HG02884 (cell line): ENCODE measurements at regions not wholly inside any gene's neighbourhood (a gene's known extent, or its start where the extent isn't known, plus 50 kb on each side); places are given as distances from the start of the nearest gene placed in this dataset.
"Not testable (repeated sequence)": the region's sequence is repeated elsewhere in the genome, so short reads cannot be mapped to it uniquely, and the experiment has no call there.

ENCODE experiments used
- ATAC-seq: cut with Tn5 transposase; IDR thresholded peaks from one replicate; pipeline ENCODE4 v1.9.1; 2021; ENCODE audit warnings: mild to moderate bottlenecking, moderate library complexity; ENCODE audit not compliant: unreplicated experiment

- ATAC-seq, result no peak
These were observed 254.7 kb downstream of the PLOD2 start for GRCh38 chr3:145906301-145906700.

- ATAC-seq, result no peak
These were observed 254.2 kb downstream of the PLOD2 start for GRCh38 chr3:145906755-145907154.

DNA sequence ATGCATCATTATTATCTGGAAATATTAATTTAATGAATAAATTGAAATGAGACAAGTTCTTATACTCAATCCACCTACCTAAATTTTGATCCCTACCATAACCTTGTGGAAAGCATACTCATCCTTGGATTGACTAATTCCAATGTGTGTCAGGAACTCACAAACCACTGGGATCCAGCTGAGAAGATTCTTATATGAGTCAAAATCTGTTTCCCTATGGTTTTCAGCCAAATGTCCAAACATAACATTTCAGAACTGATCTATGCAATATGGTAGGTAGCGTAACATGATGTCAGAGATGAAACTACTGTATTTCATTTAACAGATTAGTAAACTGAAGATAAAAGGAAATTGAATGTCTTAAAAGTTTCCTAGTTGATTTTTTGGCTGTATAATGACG, 250.0 kb downstream of the PLOD2 start:
- ATAC-seq, result no peak

- ATAC-seq, result no peak
These were observed 245.2 kb downstream of the PLOD2 start for GRCh38 chr3:145915787-145916186.

GRCh38 chr3:145927736-145928135, 233.2 kb downstream of the PLOD2 start:
- not testable (repeated sequence) for ATAC-seq

- ATAC-seq, result no peak
These were observed 224.0 kb downstream of the PLOD2 start for GRCh38 chr3:145936971-145937370.

DNA sequence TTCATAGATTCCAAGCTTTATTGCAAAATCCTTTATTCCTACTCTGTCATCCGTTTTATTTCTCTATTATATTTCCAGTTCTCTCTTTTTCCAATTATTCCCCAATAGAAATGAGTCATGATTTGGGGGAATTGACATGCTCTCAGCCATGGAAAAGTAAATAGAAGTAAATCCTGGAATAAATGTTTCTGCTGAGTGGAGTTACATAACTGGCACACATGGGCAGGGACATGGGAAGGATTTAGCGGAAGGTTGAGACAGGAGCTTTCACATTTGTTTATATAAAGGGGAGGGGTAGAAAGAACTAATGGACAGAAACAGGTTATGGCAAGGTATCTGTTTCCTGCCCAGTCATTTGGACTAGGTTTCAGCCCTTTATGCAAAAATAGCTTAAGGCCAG, 221.6 kb downstream of the PLOD2 start:
- ATAC-seq, result no peak

GRCh38 chr3:145942052-145942451, 218.9 kb downstream of the PLOD2 start:
- ATAC-seq, result no peak

DNA sequence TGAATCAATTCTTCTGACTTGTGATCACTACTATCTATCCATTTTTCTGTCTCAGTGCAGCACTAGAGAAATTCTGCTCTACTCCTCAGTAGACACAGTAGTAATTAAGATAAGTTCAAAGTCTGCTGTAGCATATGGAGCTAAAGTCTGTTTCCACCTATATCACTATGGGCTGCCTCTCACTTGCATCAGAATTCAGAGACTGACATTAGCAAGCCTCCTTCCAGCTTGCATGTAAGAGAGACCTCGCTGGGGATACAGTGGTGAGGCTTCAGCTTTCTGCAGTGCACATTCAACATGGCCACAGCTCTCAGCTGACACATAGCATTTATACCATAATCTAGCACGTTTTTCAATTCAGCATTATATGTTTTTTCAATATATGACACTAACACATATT, 217.0 kb downstream of the PLOD2 start:
- ATAC-seq, result no peak

DNA sequence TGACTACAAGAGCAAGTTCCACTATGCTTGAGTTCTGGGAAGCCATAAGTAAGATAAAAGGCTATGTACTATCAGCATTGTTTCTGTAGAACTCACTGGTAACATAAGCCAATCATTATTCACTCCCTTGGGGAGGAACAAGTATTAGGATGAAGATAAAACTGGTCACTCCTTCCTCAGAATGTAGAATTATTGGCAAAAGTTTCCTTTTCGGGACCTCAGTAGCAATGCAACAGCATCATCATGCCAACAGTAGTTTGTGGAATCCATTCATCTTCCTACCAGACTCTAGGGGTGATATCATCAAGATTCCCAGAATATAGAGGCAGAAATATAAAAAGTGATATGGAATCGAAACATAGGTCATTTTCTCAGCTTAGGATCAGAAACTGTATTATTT, 209.5 kb downstream of the PLOD2 start:
- no peak for ATAC-seq

- no peak for ATAC-seq
These were observed 208.4 kb downstream of the PLOD2 start for GRCh38 chr3:145952536-145952935.

DNA sequence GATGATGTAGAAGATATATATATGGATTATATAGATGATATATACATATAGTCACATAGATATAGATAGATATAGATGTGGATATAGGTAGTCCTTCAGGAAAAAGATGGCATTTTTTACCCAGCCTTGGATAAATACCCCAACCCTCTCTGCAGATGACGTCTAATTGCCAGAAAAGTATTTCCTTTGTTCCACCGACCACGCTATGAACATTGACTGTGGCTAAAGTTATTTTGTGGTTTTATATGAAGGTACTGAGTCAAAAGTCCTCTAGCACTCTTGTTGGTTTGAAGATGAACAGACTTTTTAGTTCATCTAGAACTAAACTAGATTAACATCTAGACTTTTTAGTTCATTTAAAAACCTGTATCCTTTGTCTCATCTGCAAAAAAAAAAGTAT, 207.7 kb downstream of the PLOD2 start:
- ATAC-seq, result no peak

DNA sequence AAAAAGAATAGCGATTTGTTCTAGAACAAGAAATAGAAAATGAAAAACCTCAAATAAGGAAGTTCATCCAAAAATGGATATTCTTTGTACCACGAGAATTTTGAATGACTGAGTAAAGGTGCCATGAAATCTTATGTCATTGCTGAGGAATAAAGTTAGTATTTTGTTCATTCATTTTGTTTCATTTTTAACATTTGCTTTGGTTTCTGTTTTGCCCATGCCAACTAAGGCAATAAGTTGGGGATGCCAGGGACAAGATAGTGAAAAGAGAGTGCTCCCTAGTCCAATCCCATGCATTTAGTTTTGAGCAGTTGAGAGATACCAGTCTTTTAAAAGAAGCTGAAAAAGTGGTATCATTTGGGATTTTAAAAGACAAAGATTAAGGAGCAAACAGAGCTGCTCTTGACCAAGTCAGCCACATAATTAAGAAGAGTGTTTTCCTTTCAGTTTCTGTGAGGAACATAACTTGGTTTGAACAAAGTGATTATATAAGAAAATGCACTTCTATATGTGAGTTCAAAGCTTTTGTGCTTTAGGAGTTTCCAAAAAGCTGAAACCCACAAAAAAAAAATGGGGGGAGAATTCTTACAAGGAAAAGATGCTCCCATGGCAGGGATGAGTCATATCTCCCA, 201.4 kb downstream of the PLOD2 start:
- ATAC-seq, result no peak

DNA sequence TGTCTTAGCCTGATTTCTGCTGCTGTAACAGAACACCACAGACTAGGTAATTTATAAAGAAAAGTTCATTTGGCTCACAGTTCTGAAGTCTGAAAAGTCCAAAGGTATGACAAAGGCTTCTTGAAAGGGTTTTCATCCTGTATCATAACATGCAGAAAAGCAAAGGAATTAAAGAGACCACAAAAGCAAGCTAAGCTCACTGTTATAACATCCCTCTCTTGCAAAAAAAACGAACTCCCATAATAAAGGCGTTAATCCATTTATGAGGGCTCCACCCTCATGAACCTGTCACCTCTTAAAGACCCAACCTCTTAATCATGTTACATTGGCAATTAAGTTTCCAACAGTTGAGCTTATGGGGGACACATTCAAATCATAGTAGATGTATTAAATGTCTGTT, 197.9 kb downstream of the PLOD2 start:
- no peak for ATAC-seq

DNA sequence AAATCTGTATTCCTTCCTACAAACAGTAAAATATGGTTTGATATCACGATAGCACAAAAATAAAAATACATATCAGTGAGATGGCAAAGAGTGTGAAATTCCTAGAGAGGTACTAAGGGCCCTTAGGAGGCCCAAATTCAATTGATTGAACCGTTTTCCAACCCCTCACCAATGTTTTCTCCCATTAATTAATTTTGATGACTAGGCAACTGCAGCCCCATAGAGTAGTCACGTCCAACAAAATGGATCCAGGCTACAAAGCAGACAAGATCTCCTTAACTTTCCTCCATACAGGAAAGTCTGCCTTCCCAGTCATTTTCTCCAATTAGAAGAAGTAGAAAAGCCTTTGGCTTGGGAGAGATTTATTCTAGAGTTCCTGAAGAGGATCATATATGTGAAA, 193.9 kb downstream of the PLOD2 start:
- ATAC-seq, result no peak

- ATAC-seq, result no peak
These were observed 189.8 kb downstream of the PLOD2 start for GRCh38 chr3:145971186-145971585.

DNA sequence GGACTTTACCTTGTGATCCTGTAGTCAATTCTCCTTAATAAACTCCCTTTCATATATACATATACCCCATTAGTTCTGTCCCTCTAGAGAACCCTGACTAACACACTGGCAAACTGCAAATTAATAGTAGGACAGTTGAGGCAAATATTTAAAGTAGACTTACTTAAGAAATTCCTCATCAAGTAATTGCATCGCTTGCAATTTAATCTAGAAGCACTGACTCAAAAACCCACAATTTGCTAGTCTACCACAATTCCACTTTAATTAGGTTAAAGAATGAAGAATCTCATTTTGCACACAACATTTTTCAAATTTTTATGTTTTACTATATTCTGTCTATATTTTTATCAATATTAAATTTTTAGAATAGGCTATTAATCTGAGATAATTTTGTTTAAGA, 188.1 kb downstream of the PLOD2 start:
- ATAC-seq, result no peak

DNA sequence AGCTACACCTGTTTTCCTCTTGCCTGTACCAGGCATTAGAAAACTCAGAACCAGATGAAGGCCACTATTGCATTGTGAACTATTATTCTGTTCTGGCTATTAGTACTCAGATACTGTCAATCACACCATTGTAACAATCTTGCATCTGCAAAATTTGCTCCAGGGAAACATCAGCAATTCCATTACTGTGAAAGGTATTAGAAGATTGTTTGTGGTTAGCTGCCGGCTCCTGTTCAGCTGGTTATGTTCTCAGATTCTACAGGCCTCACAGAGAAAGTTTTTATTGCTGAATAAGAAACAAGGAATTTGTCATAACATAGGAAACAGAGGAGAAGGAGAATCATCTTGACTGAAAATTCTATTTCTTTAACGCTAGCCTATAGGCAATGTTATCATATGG, 179.9 kb downstream of the PLOD2 start:
- no peak for ATAC-seq

- no peak for ATAC-seq
These were observed 177.9 kb downstream of the PLOD2 start for GRCh38 chr3:145983101-145983500.
